IMR-90 (cell line): ENCODE measurements at regions not wholly inside any gene's neighbourhood (a gene's known extent, or its start where the extent isn't known, plus 50 kb on each side); places are given as distances from the start of the nearest gene placed in this dataset.
"Not testable (repeated sequence)": the region's sequence is repeated elsewhere in the genome, so short reads cannot be mapped to it uniquely, and the experiment has no call there.

Source experiments
- ATAC-seq: fragments of 200-7000 bp; cut with Tn5 transposase; 2 replicates; pipeline ENCODE4 v1.9.1; 2020; ENCODE audit warnings: low read depth, mild to moderate bottlenecking, moderate library complexity
- BruUV-seq: library from RNA; stranded (reverse); fragments of 400-500 nt; replicated peaks from 2 replicates; lab custom pipeline; 2021; lab: Mats Ljungman, UMichigan
- CTCF ChIA-PET: fragments of 300-600 bp; formaldehyde crosslinking; extraction: SDS; loops from one replicate; lab custom pipeline; 2021; ENCODE audit warnings: antibody characterized with exemption; lab: Yijun Ruan, JAX
- POLR2A ChIA-PET: fragments of 300-600 bp; sonication (Branson Sonifier 250); formaldehyde crosslinking; loops from one replicate; lab custom pipeline; 2022; ENCODE audit warnings: antibody characterized with exemption; ENCODE audit not compliant: unreplicated experiment; lab: Charles Lee
- DNase-seq: peaks from one replicate; pipeline ENCODE4 v3.0.0; 2013
- H2AFZ ChIP-seq: replicated peaks from 2 replicates; pipeline ENCODE3; 2013; ENCODE audit warnings: low read length, mild to moderate bottlenecking; ENCODE audit not compliant: poor library complexity
- H2AK5ac ChIP-seq: 2 replicates; pipeline ENCODE4 v1.6.1; 2013; ENCODE audit warnings: low read depth, low read length, inconsistent platforms
- H2AK9ac ChIP-seq: replicated peaks from 2 replicates; pipeline ENCODE3; 2013; ENCODE audit warnings: mild to moderate bottlenecking, low read depth, low read length, moderate library complexity; ENCODE audit not compliant: poor library complexity
- H2BK120ac ChIP-seq: 2 replicates; pipeline ENCODE4 v1.6.1; 2013; ENCODE audit warnings: low read depth, low read length, inconsistent platforms
- H2BK15ac ChIP-seq: 3 replicates; pipeline ENCODE4 v1.6.1; 2013; ENCODE audit warnings: low read depth, low read length, inconsistent platforms
- H2BK20ac ChIP-seq: 2 replicates; pipeline ENCODE4 v1.6.1; 2013; ENCODE audit warnings: low read depth, mild to moderate bottlenecking, inconsistent platforms, low read length, moderate library complexity
- H2BK5ac ChIP-seq: 2 replicates; pipeline ENCODE4 v1.6.1; 2013; ENCODE audit warnings: mild to moderate bottlenecking, low read depth, low read length, inconsistent platforms; ENCODE audit not compliant: poor library complexity, severe bottlenecking
- H3K14ac ChIP-seq: replicated peaks from 2 replicates; pipeline ENCODE4 v1.6.1; 2013; ENCODE audit warnings: low read depth, low read length, inconsistent platforms
- H3K18ac ChIP-seq: 2 replicates; pipeline ENCODE4 v1.6.1; 2013; ENCODE audit warnings: low read depth, low read length, control low read depth
- H3K23ac ChIP-seq: 2 replicates; pipeline ENCODE4 v1.6.1; 2013; ENCODE audit warnings: low read depth, low read length, inconsistent platforms
- H3K27ac ChIP-seq: 2 replicates; pipeline ENCODE4 v1.5.1; 2013; ENCODE audit warnings: mild to moderate bottlenecking, control low read depth, low read length; ENCODE audit not compliant: insufficient read depth
- H3K27me3 ChIP-seq: 2 replicates; pipeline ENCODE4 v1.6.1; 2013; ENCODE audit warnings: low read length; ENCODE audit not compliant: control insufficient read depth, insufficient read depth
- H3K36me3 ChIP-seq: 2 replicates; pipeline ENCODE4 v1.6.1; 2013; ENCODE audit warnings: low read length, mixed read lengths; ENCODE audit not compliant: control insufficient read depth, insufficient read depth
- H3K4ac ChIP-seq: 2 replicates; pipeline ENCODE4 v1.6.1; 2013; ENCODE audit warnings: low read depth, low read length, inconsistent platforms
- H3K4me1 ChIP-seq: 2 replicates; pipeline ENCODE4 v1.6.1; 2013; ENCODE audit warnings: low read length, mixed read lengths; ENCODE audit not compliant: control insufficient read depth, insufficient read depth
- H3K4me2 ChIP-seq: 2 replicates; pipeline ENCODE4 v1.6.1; 2013; ENCODE audit warnings: low read depth, mild to moderate bottlenecking, control low read depth, low read length, moderate library complexity
- H3K4me3 ChIP-seq: 2 replicates; pipeline ENCODE4 v1.5.1; 2013; ENCODE audit warnings: low read depth, mild to moderate bottlenecking, control low read depth, low read length, moderate library complexity; ENCODE audit not compliant: insufficient read depth
- H3K56ac ChIP-seq: 2 replicates; pipeline ENCODE4 v1.6.1; 2013; ENCODE audit warnings: low read length, inconsistent platforms; ENCODE audit not compliant: insufficient read depth; ENCODE audit errors: extremely low read depth
- H3K79me1 ChIP-seq, 2 experiments: 2 replicates each; pipeline ENCODE4 v1.6.1; 2013; ENCODE audit warnings: low read length in 2 of 2, inconsistent platforms in 1 of 2, low read depth in 1 of 2
- H3K9ac ChIP-seq: 2 replicates; pipeline ENCODE4 v1.6.1; 2013; ENCODE audit warnings: low read depth, low read length, control low read depth
- H3K9me1 ChIP-seq: 2 replicates; pipeline ENCODE4 v1.6.1; 2013; ENCODE audit warnings: low read length, inconsistent platforms; ENCODE audit not compliant: insufficient read depth
- H3K9me3 ChIP-seq: 2 replicates; pipeline ENCODE4 v1.6.1; 2013; ENCODE audit warnings: low read length; ENCODE audit not compliant: control insufficient read depth, insufficient read depth
- H4K20me1 ChIP-seq: 2 replicates; pipeline ENCODE4 v1.6.1; 2013; ENCODE audit warnings: low read length, inconsistent platforms; ENCODE audit not compliant: insufficient read depth
- H4K5ac ChIP-seq: 2 replicates; pipeline ENCODE4 v1.6.1; 2013; ENCODE audit warnings: mild to moderate bottlenecking, low read depth, low read length, control low read depth
- H4K8ac ChIP-seq, 2 experiments: 2 replicates each; pipeline ENCODE4 v1.6.1; 2013; ENCODE audit warnings: low read depth in 2 of 2, low read length in 2 of 2, control low read depth in 1 of 2, inconsistent platforms in 1 of 2
- H4K91ac ChIP-seq: 2 replicates; pipeline ENCODE4 v1.6.1; 2013; ENCODE audit warnings: low read depth, low read length, inconsistent platforms; ENCODE audit not compliant: insufficient read depth
- WGBS, 2 experiments: methylation state at CpG; one replicate each; pipeline versions ENCODE4 v1.1.5 to v1.1.7; 2013; ENCODE audit warnings: missing lambda C conversion rate in 2 of 2; ENCODE audit not compliant: insufficient read length in 1 of 2; ENCODE audit errors: extremely low coverage in 2 of 2; 5-methylcytosine and 5-hydroxymethylcytosine counted together
- dilution Hi-C: fragments of 300-500 bp; cut with HindIII; formaldehyde crosslinking; loops from one replicate; pipeline ENCODE4 v1.14.3; 2018; ENCODE audit warnings: low sequenced_read_pairs; ENCODE audit not compliant: unreplicated experiment
- in situ Hi-C: fragments of 300-500 bp; cut with MboI; formaldehyde crosslinking; loops from 3 replicates; pipeline ENCODE4 v1.14.3; 2019; ENCODE audit warnings: low sequenced_read_pairs, inconsistent platforms, mixed read lengths
- intact Hi-C: fragments of 100-400 bp; cut with micrococcal nuclease; formaldehyde crosslinking; loops from 2 replicates; pipeline ENCODE4 v1.10.0; 2022

DNA sequence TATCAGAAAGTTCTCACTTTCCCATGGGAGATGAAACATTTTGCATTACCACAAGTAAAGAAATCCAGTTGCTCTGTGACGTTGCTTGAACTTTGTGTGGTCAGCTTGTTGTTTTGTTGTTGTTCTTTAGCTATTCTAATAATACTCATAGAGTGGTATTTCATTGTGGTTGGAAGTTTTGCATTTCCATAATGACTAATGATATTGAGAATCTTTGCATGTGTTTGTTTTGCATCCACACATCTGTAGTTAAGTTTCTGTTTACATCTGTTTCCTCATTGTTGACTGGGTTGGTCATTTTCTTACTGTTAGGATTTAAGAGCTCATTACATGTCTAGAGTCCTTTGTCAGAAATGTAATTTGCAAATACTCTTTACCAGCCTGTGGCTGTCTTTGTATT, 133.2 kb upstream of the LRRC61 start:
- H3K23ac ChIP-seq, H3K4ac ChIP-seq, H3K18ac ChIP-seq, H3K36me3 ChIP-seq, in situ Hi-C loops, H3K4me2 ChIP-seq, H3K56ac ChIP-seq, H2AK5ac ChIP-seq, H4K5ac ChIP-seq, H3K4me1 ChIP-seq, H2AFZ ChIP-seq, ATAC-seq, H2AK9ac ChIP-seq, dilution Hi-C loops, H3K4me3 ChIP-seq, H4K8ac ChIP-seq, BruUV-seq, H3K27ac ChIP-seq, DNase-seq, intact Hi-C loops, H3K9me3 ChIP-seq, H2BK5ac ChIP-seq, H3K9me1 ChIP-seq, H3K79me1 ChIP-seq, H4K91ac ChIP-seq, H2BK120ac ChIP-seq, POLR2A ChIA-PET, H3K27me3 ChIP-seq, H3K14ac ChIP-seq, H2BK20ac ChIP-seq, H4K20me1 ChIP-seq, CTCF ChIA-PET, H2BK15ac ChIP-seq, H3K9ac ChIP-seq: not testable (repeated sequence)
- WGBS, 2 experiments: no CpG with 5 or more reads among the region's 1 CpG

DNA sequence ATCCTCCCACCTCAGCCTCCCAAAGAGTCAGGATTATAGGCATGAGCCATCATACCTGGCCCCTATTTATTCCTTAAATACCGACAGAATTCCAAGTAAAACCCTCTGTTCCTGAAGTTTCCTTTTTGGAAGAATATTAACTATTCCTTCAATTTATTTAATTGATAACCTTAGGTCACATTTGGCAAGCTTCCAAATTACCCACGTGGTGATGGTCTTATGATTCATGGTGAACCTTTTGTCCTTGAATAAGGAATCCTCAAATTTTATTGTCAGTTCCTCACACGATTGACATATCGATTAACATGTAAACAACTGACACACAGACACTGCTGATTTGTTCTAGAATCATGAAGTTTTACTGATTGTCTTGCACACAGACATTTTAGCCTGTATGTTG, 130.6 kb upstream of the LRRC61 start:
- H3K9me1 ChIP-seq, BruUV-seq, H3K56ac ChIP-seq, dilution Hi-C loops, H2BK15ac ChIP-seq, H3K9me3 ChIP-seq, H3K27me3 ChIP-seq, H3K36me3 ChIP-seq, POLR2A ChIA-PET, H3K14ac ChIP-seq, H2AK9ac ChIP-seq, H2BK20ac ChIP-seq, H3K4ac ChIP-seq, H4K20me1 ChIP-seq, H3K4me3 ChIP-seq, H4K5ac ChIP-seq, H4K91ac ChIP-seq, H3K23ac ChIP-seq, ATAC-seq, H3K4me2 ChIP-seq, H4K8ac ChIP-seq, H2AK5ac ChIP-seq, CTCF ChIA-PET, DNase-seq, H3K18ac ChIP-seq, H3K79me1 ChIP-seq, intact Hi-C loops, in situ Hi-C loops, H2BK5ac ChIP-seq, H3K27ac ChIP-seq, H2AFZ ChIP-seq, H2BK120ac ChIP-seq, H3K4me1 ChIP-seq, H3K9ac ChIP-seq: not testable (repeated sequence)
- WGBS, 2 experiments: no CpG with 5 or more reads among the region's 4 CpGs
